ENCODE measurements at regions not wholly inside any gene's neighbourhood (a gene's known extent, or its start where the extent isn't known, plus 50 kb on each side); places are given as distances from the start of the nearest gene placed in this dataset.

DNA sequence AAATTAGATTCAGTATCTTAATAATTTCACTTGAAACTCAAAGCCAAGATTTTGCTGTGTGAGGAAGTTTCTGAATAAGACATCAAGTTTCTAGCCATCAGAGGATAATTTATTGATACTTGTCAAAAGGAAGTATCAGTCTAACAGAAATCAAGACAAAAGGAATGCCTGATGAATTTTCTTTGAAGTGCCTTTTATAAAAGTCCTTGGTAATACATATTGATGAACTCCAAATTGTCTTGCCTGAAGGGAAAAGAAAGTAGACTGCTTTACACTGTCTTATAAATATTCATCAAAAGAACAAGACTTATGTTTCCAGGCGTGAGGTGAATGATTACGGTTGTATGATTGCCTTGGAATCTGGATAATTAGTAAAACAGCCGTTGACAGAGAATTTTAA lies 986.0 kb upstream of the MAP3K7 start (continued):
- TF ChIP-seq, protein P1, sequence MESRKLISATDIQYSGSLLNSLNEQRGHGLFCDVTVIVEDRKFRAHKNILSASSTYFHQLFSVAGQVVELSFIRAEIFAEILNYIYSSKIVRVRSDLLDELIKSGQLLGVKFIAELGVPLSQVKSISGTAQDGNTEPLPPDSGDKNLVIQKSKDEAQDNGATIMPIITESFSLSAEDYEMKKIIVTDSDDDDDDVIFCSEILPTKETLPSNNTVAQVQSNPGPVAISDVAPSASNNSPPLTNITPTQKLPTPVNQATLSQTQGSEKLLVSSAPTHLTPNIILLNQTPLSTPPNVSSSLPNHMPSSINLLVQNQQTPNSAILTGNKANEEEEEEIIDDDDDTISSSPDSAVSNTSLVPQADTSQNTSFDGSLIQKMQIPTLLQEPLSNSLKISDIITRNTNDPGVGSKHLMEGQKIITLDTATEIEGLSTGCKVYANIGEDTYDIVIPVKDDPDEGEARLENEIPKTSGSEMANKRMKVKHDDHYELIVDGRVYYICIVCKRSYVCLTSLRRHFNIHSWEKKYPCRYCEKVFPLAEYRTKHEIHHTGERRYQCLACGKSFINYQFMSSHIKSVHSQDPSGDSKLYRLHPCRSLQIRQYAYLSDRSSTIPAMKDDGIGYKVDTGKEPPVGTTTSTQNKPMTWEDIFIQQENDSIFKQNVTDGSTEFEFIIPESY (IDR thresholded peaks at IDR 0.05): no peak
- TF ChIP-seq GABPA (IDR thresholded peaks at IDR 0.05 in 1 of 2, conservative IDR thresholded peaks at IDR 0.05 in 1 of 2): no peak
- TF ChIP-seq FOXA2 (IDR thresholded peaks at IDR 0.05): no peak
- TF ChIP-seq HNF4A (conservative IDR thresholded peaks at IDR 0.05): no peak
- TF ChIP-seq TAF1 (conservative IDR thresholded peaks at IDR 0.05): no peak
- TF ChIP-seq EGR1 (IDR thresholded peaks at IDR 0.05; ENCODE audit: low read depth in 2 of 2): no peak
- TF ChIP-seq RXRA (IDR thresholded peaks at IDR 0.05): no peak
- TF ChIP-seq, protein P2, sequence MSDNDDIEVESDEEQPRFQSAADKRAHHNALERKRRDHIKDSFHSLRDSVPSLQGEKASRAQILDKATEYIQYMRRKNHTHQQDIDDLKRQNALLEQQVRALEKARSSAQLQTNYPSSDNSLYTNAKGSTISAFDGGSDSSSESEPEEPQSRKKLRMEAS (IDR thresholded peaks at IDR 0.05): no peak
- no peak for TF ChIP-seq NR2F2 (IDR thresholded peaks at IDR 0.05)
- no peak for TF ChIP-seq HNF4G (IDR thresholded peaks at IDR 0.05)

DNA sequence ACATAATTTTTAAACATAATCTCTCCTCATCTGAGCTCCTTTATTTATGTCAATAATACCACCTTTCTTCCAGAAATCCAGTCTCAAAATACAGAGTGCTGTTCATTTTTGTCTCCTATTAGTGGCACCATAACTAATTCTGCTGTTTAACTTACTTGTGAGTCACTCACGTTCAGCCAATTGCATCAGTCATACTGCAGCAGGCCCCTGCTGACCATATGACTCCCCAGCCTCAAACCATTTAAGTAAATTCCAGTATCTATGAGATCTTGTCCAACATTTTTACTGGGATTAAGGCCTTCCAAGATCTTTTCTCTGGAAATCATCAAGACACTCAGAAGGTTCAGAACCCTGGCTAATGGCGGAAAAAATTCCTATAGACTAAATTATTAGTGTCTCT lies 982.2 kb upstream of the MAP3K7 start:
- Histone ChIP-seq H3K9ac (ENCODE audit: low read depth in 1 of 2, low read length in 2 of 2) (no peak overlapping the region), H3K9me3 (ENCODE audit: control insufficient read depth in 4 of 4, low read length in 3 of 4) (no peaks in the 10 kb centered on the region), H3K4me3 (ENCODE audit: low read depth in 1 of 3, low read length in 3 of 3) (no peak overlapping the region), H3K4me1 (ENCODE audit: control insufficient read depth in 4 of 4, insufficient read depth in 4 of 4, low read length in 3 of 4) (no peaks in the 10 kb centered on the region), H3K36me3 (ENCODE audit: control insufficient read depth in 4 of 4, insufficient read depth in 3 of 4, low read depth in 1 of 4, low read length in 3 of 4) (no peaks in the 10 kb centered on the region), H3K27me3 (ENCODE audit: control insufficient read depth in 4 of 4, insufficient read depth in 4 of 4, low read length in 3 of 4) (no peaks in the 10 kb centered on the region), H3K27ac (ENCODE audit: low read depth in 1 of 2, low read length in 2 of 2) (no peak overlapping the region)
- no peak for DNase-seq (ENCODE audit: low spot score)
- WGBS: 74% methylated on average over 2 of the region's 2 CpGs
- TF ChIP-seq SP1 (IDR thresholded peaks at IDR 0.05) (no peak), FOXA2 (IDR thresholded peaks at IDR 0.05) (no peak), EGR1 (IDR thresholded peaks at IDR 0.05; ENCODE audit: low read depth in 2 of 2) (no peak), RXRA (IDR thresholded peaks at IDR 0.05) (no peak), TAF1 (conservative IDR thresholded peaks at IDR 0.05) (no peak), HNF4A (conservative IDR thresholded peaks at IDR 0.05) (no peak), GABPA (IDR thresholded peaks at IDR 0.05 in 1 of 2, conservative IDR thresholded peaks at IDR 0.05 in 1 of 2) (no peak), NR2F2 (IDR thresholded peaks at IDR 0.05) (no peak), FOXA1 (IDR thresholded peaks at IDR 0.05) (no peak)
- TF ChIP-seq, protein P3, sequence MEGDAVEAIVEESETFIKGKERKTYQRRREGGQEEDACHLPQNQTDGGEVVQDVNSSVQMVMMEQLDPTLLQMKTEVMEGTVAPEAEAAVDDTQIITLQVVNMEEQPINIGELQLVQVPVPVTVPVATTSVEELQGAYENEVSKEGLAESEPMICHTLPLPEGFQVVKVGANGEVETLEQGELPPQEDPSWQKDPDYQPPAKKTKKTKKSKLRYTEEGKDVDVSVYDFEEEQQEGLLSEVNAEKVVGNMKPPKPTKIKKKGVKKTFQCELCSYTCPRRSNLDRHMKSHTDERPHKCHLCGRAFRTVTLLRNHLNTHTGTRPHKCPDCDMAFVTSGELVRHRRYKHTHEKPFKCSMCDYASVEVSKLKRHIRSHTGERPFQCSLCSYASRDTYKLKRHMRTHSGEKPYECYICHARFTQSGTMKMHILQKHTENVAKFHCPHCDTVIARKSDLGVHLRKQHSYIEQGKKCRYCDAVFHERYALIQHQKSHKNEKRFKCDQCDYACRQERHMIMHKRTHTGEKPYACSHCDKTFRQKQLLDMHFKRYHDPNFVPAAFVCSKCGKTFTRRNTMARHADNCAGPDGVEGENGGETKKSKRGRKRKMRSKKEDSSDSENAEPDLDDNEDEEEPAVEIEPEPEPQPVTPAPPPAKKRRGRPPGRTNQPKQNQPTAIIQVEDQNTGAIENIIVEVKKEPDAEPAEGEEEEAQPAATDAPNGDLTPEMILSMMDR (IDR thresholded peaks at IDR 0.05; ENCODE audit: low read depth, low read length, missing input control): no peak
- TF ChIP-seq, protein P4, sequence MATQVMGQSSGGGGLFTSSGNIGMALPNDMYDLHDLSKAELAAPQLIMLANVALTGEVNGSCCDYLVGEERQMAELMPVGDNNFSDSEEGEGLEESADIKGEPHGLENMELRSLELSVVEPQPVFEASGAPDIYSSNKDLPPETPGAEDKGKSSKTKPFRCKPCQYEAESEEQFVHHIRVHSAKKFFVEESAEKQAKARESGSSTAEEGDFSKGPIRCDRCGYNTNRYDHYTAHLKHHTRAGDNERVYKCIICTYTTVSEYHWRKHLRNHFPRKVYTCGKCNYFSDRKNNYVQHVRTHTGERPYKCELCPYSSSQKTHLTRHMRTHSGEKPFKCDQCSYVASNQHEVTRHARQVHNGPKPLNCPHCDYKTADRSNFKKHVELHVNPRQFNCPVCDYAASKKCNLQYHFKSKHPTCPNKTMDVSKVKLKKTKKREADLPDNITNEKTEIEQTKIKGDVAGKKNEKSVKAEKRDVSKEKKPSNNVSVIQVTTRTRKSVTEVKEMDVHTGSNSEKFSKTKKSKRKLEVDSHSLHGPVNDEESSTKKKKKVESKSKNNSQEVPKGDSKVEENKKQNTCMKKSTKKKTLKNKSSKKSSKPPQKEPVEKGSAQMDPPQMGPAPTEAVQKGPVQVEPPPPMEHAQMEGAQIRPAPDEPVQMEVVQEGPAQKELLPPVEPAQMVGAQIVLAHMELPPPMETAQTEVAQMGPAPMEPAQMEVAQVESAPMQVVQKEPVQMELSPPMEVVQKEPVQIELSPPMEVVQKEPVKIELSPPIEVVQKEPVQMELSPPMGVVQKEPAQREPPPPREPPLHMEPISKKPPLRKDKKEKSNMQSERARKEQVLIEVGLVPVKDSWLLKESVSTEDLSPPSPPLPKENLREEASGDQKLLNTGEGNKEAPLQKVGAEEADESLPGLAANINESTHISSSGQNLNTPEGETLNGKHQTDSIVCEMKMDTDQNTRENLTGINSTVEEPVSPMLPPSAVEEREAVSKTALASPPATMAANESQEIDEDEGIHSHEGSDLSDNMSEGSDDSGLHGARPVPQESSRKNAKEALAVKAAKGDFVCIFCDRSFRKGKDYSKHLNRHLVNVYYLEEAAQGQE (IDR thresholded peaks at IDR 0.05): no peak
- TF ChIP-seq, protein P2 (IDR thresholded peaks at IDR 0.05): no peak

All from liver (tissue), 8 donors.